IMR-90 (cell line): ENCODE measurements at regions not wholly inside any gene's neighbourhood (a gene's known extent, or its start where the extent isn't known, plus 50 kb on each side); places are given as distances from the start of the nearest gene placed in this dataset.

Experiments
- BHLHE40 ChIP-seq: fragments of 150-350 bp; IDR thresholded peaks from 2 replicates; pipeline ENCODE4 v1.6.1; 2016; ENCODE audit warnings: mild to moderate bottlenecking, low read depth, low read length
- CHD1 ChIP-seq: IDR thresholded peaks from 2 replicates; pipeline ENCODE4 v1.6.1; 2012; ENCODE audit warnings: low read depth, low read length, improper control_type of control experiment
- ELK1 ChIP-seq: fragments of 150-350 bp; IDR thresholded peaks from 2 replicates; pipeline ENCODE4 v1.6.1; 2016; ENCODE audit warnings: low read depth, mild to moderate bottlenecking, low read length, moderate library complexity, borderline replicate concordance
- MAFK ChIP-seq: IDR thresholded peaks from 2 replicates; pipeline ENCODE4 v1.6.1; 2012; ENCODE audit warnings: low read depth, low read length, improper control_type of control experiment
- MAZ ChIP-seq: IDR thresholded peaks from 2 replicates; pipeline ENCODE4 v1.6.1; 2012; ENCODE audit warnings: low read depth, mild to moderate bottlenecking, low read length, improper control_type of control experiment, moderate library complexity, borderline replicate concordance
- MXI1 ChIP-seq: IDR thresholded peaks from 2 replicates; pipeline ENCODE4 v1.6.1; 2012; ENCODE audit warnings: low read depth, mild to moderate bottlenecking, low read length, moderate library complexity, borderline replicate concordance
- NFE2L2 ChIP-seq: fragments of 150-350 bp; IDR thresholded peaks from 2 replicates; pipeline ENCODE4 v1.6.1; 2016; ENCODE audit warnings: low read depth, mild to moderate bottlenecking, low read length
- POLR2A ChIP-seq: IDR thresholded peaks from 2 replicates; pipeline ENCODE4 v1.6.1; 2012; ENCODE audit warnings: mild to moderate bottlenecking, low read depth, low read length
- RAD21 ChIP-seq: IDR thresholded peaks from 2 replicates; pipeline ENCODE4 v1.6.1; 2012; ENCODE audit warnings: low read length, improper control_type of control experiment
- RFX5 ChIP-seq: IDR thresholded peaks from 2 replicates; pipeline ENCODE4 v1.8.0; 2012; ENCODE audit warnings: low read depth, mild to moderate bottlenecking, low read length, moderate library complexity
- USF2 ChIP-seq: fragments of 150-350 bp; IDR thresholded peaks from 2 replicates; pipeline ENCODE4 v1.6.1; 2017; ENCODE audit warnings: mild to moderate bottlenecking, antibody characterized with exemption, low read length, low read depth
- TF ChIP-seq, protein P1 (sequence below): conservative IDR thresholded peaks from 2 replicates; pipeline ENCODE4 v1.5.1; 2012; ENCODE audit warnings: mild to moderate bottlenecking, low read depth, low read length, improper control_type of control experiment

GRCh38 chr3:144529566-144529965, 557.9 kb downstream of the DIPK2A start:
- no peak for TF ChIP-seq MXI1
- TF ChIP-seq, protein P1, sequence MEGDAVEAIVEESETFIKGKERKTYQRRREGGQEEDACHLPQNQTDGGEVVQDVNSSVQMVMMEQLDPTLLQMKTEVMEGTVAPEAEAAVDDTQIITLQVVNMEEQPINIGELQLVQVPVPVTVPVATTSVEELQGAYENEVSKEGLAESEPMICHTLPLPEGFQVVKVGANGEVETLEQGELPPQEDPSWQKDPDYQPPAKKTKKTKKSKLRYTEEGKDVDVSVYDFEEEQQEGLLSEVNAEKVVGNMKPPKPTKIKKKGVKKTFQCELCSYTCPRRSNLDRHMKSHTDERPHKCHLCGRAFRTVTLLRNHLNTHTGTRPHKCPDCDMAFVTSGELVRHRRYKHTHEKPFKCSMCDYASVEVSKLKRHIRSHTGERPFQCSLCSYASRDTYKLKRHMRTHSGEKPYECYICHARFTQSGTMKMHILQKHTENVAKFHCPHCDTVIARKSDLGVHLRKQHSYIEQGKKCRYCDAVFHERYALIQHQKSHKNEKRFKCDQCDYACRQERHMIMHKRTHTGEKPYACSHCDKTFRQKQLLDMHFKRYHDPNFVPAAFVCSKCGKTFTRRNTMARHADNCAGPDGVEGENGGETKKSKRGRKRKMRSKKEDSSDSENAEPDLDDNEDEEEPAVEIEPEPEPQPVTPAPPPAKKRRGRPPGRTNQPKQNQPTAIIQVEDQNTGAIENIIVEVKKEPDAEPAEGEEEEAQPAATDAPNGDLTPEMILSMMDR = no peak
- TF ChIP-seq POLR2A = no peak
- no peak for TF ChIP-seq MAFK
- no peak for TF ChIP-seq USF2
- no peak for TF ChIP-seq ELK1
- no peak for TF ChIP-seq RAD21
- no peak for TF ChIP-seq BHLHE40
- TF ChIP-seq RFX5 = no peak
- TF ChIP-seq MAZ = no peak
- TF ChIP-seq CHD1 = no peak
- TF ChIP-seq NFE2L2 = no peak
